ENCODE measurements at regions not wholly inside any gene's neighbourhood (a gene's known extent, or its start where the extent isn't known, plus 50 kb on each side); places are given as distances from the start of the nearest gene placed in this dataset.
"Not testable (repeated sequence)": the region's sequence is repeated elsewhere in the genome, so short reads cannot be mapped to it uniquely, and the experiment has no call there.

- no peak for DNase-seq
- Histone ChIP-seq H3K36me3 (replicated peaks; ENCODE audit: control insufficient read depth, insufficient read depth, low read length) (no peaks in the 10 kb centered on the region), H3K27me3 (ENCODE audit: control insufficient read depth, insufficient read depth, low read length) (no peaks in the 10 kb centered on the region), H3K4me3 (ENCODE audit: insufficient read depth, low read depth, low read length) (no peak overlapping the region)
Observed at GRCh38 chr10:61049386-61049785, 105.4 kb upstream of the RHOBTB1 start.

- Histone ChIP-seq H3K4me3 (ENCODE audit: insufficient read depth, low read depth, low read length) (no peak overlapping the region), H3K27me3 (ENCODE audit: control insufficient read depth, insufficient read depth, low read length) (no peaks in the 10 kb centered on the region), H3K36me3 (replicated peaks; ENCODE audit: control insufficient read depth, insufficient read depth, low read length) (no peaks in the 10 kb centered on the region)
- no peak for DNase-seq
Observed at GRCh38 chr10:61047788-61048560, 104.0 kb upstream of the RHOBTB1 start.

GRCh38 chr10:61047081-61047480, 103.1 kb upstream of the RHOBTB1 start:
- no peak for DNase-seq
- Histone ChIP-seq H3K4me3 (ENCODE audit: insufficient read depth, low read depth, low read length) (no peak overlapping the region), H3K27me3 (ENCODE audit: control insufficient read depth, insufficient read depth, low read length) (no peaks in the 10 kb centered on the region)

GRCh38 chr10:61045480-61045879, 101.5 kb upstream of the RHOBTB1 start:
- not testable (repeated sequence) for H3K27me3 ChIP-seq (ENCODE audit: control insufficient read depth, insufficient read depth, low read length); DNase-seq; H3K36me3 ChIP-seq (replicated peaks; ENCODE audit: control insufficient read depth, insufficient read depth, low read length); H3K4me3 ChIP-seq (ENCODE audit: insufficient read depth, low read depth, low read length)

More at GRCh38 chr10:61047081-61047480, 103.1 kb upstream of the RHOBTB1 start:
- H3K36me3 ChIP-seq (replicated peaks; ENCODE audit: control insufficient read depth, insufficient read depth, low read length), result no peaks in the 10 kb centered on the region

GRCh38 chr10:61042533-61042932, 98.5 kb upstream of the RHOBTB1 start:
- no peak overlapping the region for H3K4me3 ChIP-seq (ENCODE audit: insufficient read depth, low read depth, low read length)
- H3K27me3 ChIP-seq (ENCODE audit: control insufficient read depth, insufficient read depth, low read length), result no peaks in the 10 kb centered on the region
- DNase-seq, result no peak
- H3K36me3 ChIP-seq (replicated peaks; ENCODE audit: control insufficient read depth, insufficient read depth, low read length), result no peaks in the 10 kb centered on the region

GRCh38 chr10:61040399-61041016, 96.5 kb upstream of the RHOBTB1 start:
- no peak for DNase-seq
- no peaks in the 10 kb centered on the region for H3K27me3 ChIP-seq (ENCODE audit: control insufficient read depth, insufficient read depth, low read length)
- H3K4me3 ChIP-seq (ENCODE audit: insufficient read depth, low read depth, low read length), result no peak overlapping the region
- no peaks in the 10 kb centered on the region for H3K36me3 ChIP-seq (replicated peaks; ENCODE audit: control insufficient read depth, insufficient read depth, low read length)

- H3K36me3 ChIP-seq (replicated peaks; ENCODE audit: control insufficient read depth, insufficient read depth, low read length), result no peaks in the 10 kb centered on the region
- H3K27me3 ChIP-seq (ENCODE audit: control insufficient read depth, insufficient read depth, low read length), result no peaks in the 10 kb centered on the region
- DNase-seq, result no peak
- no peak overlapping the region for H3K4me3 ChIP-seq (ENCODE audit: insufficient read depth, low read depth, low read length)
Observed at GRCh38 chr10:61039868-61040267, 95.9 kb upstream of the RHOBTB1 start.

- not testable (repeated sequence) for H3K27me3 ChIP-seq (ENCODE audit: control insufficient read depth, insufficient read depth, low read length); DNase-seq; H3K4me3 ChIP-seq (ENCODE audit: insufficient read depth, low read depth, low read length); H3K36me3 ChIP-seq (replicated peaks; ENCODE audit: control insufficient read depth, insufficient read depth, low read length)
Observed at GRCh38 chr10:61037261-61037830, 93.4 kb upstream of the RHOBTB1 start.

- not testable (repeated sequence) for H3K4me3 ChIP-seq (ENCODE audit: insufficient read depth, low read depth, low read length); DNase-seq; H3K36me3 ChIP-seq (replicated peaks; ENCODE audit: control insufficient read depth, insufficient read depth, low read length); H3K27me3 ChIP-seq (ENCODE audit: control insufficient read depth, insufficient read depth, low read length)
Observed at GRCh38 chr10:61036148-61036547, 92.2 kb upstream of the RHOBTB1 start.

GRCh38 chr10:61031341-61031740, 87.4 kb upstream of the RHOBTB1 start:
- no peak for DNase-seq
- Histone ChIP-seq H3K36me3 (replicated peaks; ENCODE audit: control insufficient read depth, insufficient read depth, low read length) (no peaks in the 10 kb centered on the region), H3K4me3 (ENCODE audit: insufficient read depth, low read depth, low read length) (no peak overlapping the region), H3K27me3 (ENCODE audit: control insufficient read depth, insufficient read depth, low read length) (no peaks in the 10 kb centered on the region)

GRCh38 chr10:61029411-61029810, 85.4 kb upstream of the RHOBTB1 start:
- DNase-seq, result no peak
- no peak overlapping the region for H3K4me3 ChIP-seq (ENCODE audit: insufficient read depth, low read depth, low read length)
- no peaks in the 10 kb centered on the region for H3K36me3 ChIP-seq (replicated peaks; ENCODE audit: control insufficient read depth, insufficient read depth, low read length)
- no peaks in the 10 kb centered on the region for H3K27me3 ChIP-seq (ENCODE audit: control insufficient read depth, insufficient read depth, low read length)

- H3K27me3 ChIP-seq (ENCODE audit: control insufficient read depth, insufficient read depth, low read length), result no peaks in the 10 kb centered on the region
- H3K4me3 ChIP-seq (ENCODE audit: insufficient read depth, low read depth, low read length), result no peak overlapping the region
- no peaks in the 10 kb centered on the region for H3K36me3 ChIP-seq (replicated peaks; ENCODE audit: control insufficient read depth, insufficient read depth, low read length)
- no peak for DNase-seq
Observed at GRCh38 chr10:61028861-61029361, 84.9 kb upstream of the RHOBTB1 start.

GRCh38 chr10:61024856-61025201, 80.8 kb upstream of the RHOBTB1 start:
- no peak overlapping the region for H3K4me3 ChIP-seq (ENCODE audit: insufficient read depth, low read depth, low read length)
- peak; percentile 31 for DNase-seq
- H3K36me3 ChIP-seq (replicated peaks; ENCODE audit: control insufficient read depth, insufficient read depth, low read length), result no peaks in the 10 kb centered on the region
- H3K27me3 ChIP-seq (ENCODE audit: control insufficient read depth, insufficient read depth, low read length), result no peaks in the 10 kb centered on the region

- no peak for DNase-seq
- H3K36me3 ChIP-seq (replicated peaks; ENCODE audit: control insufficient read depth, insufficient read depth, low read length), result no peaks in the 10 kb centered on the region
- no peaks in the 10 kb centered on the region for H3K27me3 ChIP-seq (ENCODE audit: control insufficient read depth, insufficient read depth, low read length)
- H3K4me3 ChIP-seq (ENCODE audit: insufficient read depth, low read depth, low read length), result no peak overlapping the region
Observed at GRCh38 chr10:61024151-61024855, 80.3 kb upstream of the RHOBTB1 start.

GRCh38 chr10:61023053-61023452, 79.1 kb upstream of the RHOBTB1 start:
- H3K27me3 ChIP-seq (ENCODE audit: control insufficient read depth, insufficient read depth, low read length), result no peaks in the 10 kb centered on the region
- DNase-seq, result no peak
- no peak overlapping the region for H3K4me3 ChIP-seq (ENCODE audit: insufficient read depth, low read depth, low read length)
- no peaks in the 10 kb centered on the region for H3K36me3 ChIP-seq (replicated peaks; ENCODE audit: control insufficient read depth, insufficient read depth, low read length)

Data from H7 (cell line).